NCI-H1694 treated with DMSO at 0.1 percent for 48 hours (cell line): ENCODE measurements at regions not wholly inside any gene's neighbourhood (a gene's known extent, or its start where the extent isn't known, plus 50 kb on each side); places are given as distances from the start of the nearest gene placed in this dataset.
"Not testable (repeated sequence)": the region's sequence is repeated elsewhere in the genome, so short reads cannot be mapped to it uniquely, and the experiment has no call there.

Source experiments
- DNase-seq: peaks from one replicate; lab custom pipeline; 2025; lab: John Stamatoyannopoulos, UW

DNA sequence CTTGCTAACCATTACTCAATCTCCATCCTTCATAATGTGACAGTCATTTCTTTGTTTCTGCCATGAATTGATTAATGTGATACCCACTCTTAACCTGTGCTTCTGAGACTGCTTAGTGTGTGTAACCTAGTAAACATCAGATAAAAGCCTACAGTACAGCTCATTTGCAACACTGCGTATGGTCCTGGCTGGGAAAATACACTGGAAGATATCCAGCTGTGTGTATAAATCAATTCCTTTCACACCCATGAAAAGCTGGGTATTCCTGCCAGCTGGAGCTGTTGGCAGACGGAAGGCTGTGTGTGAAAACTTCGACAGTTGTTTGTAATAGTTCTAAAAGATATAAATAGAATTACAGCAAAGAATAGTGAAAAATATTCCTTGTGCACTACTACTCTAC is 509.2 kb downstream of the FRK start:
- DNase-seq = peak; percentile 83

- DNase-seq = no peak
Observed at GRCh38 chr6:115545672-115545986, 515.1 kb downstream of the FRK start.

DNA sequence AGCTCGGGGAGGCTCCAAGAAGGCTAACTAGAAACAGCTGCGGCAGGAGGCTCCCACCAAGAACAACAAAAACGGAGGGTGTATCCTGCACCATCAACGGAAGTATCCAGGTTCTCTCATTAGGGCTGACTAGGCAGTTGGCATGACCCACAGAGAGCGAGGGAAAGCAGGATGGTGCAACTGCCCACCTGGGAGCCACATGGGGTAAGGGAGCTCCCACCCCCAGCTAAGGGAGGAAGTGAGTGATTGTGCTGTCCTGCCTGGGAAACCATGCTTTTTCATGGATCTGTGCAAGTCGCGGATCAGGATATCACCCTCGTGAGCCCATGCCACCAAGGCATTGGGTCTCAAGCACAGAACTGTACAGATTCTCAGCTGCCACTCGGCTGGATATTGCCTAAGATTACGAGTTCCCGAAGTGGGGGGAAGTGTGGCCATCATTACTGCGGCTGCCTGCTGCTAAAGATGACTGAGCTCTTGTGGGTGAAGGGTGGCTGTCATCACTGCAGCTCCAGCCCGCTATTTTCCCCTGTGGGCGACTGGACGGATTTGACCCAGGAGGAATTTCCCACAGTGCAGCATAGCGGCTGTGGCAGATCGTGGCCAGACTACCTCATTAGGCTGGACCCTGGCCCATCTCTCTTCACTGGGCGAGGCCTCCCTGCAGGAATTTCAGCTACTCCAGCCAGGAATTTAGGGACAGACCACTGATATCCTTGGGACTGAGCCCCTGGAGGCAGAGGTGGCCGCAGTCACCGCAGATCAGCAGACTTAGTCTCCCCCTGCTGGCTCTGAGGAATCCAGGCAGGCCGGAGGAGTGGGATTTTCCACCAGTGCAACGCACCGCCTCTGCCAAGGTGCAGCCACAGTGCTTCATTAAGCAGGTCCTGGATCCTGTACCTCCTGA is 515.7 kb downstream of the FRK start:
- no peak for DNase-seq

DNA sequence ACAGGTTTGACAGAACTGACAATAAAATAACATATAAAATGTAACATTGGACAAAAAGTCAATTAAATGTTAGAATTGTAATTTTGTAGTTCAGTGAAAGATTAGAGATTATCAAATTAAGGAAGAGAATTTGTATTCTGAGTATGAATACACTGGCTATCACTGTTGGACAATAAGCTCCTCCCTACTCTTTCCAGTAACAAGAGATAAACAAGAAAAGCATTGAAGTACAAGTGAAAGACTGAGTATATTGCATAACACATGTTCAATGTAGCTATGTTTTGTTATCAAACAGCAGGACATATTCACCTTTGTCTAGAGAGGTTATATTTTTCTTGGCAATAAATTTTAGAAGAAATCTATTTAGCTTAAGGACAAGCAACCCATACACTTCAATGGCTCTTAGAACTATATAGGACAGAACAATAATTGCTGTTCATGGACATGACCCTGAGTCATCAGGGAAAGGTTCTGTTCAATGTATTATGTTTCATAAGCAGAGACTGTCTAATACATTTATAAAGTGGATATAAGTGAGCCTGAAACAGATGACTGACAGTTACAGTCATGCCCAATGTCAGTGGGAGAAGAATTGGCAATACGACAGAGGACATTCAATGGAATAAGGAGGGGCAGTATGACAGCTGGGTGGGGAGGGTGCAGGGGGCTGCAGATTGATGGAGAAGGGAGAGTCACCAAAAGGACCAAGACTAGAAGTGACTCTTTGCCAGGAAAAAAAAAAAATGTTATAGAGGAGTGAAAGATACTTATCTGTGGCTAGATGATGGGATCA is 520.4 kb downstream of the FRK start:
- DNase-seq = no peak

GRCh38 chr6:115539531-115539930 is 521.2 kb downstream of the FRK start:
- DNase-seq = no peak

DNA sequence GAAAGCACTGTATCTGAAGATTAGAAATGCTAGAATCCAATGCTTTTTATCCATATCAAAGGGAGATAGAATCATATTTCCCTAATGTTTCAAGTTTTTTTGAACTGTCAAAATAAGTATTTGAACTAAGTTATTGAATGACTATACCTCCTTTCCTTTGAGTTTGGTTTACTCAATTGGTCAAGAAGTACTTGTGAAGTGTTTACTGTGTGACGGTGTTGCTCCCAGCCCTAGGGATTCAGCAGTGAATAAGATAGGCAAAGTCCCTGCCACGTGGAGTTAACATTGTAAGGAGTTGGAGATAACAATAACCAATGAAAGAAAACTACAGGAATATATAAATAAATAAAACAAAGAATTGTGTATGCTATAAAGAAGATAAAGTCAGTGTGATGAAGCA is 535.9 kb downstream of the FRK start:
- no peak for DNase-seq

GRCh38 chr6:115521747-115522146 is 538.9 kb downstream of the FRK start:
- DNase-seq = not testable (repeated sequence)

GRCh38 chr6:115514656-115515055 is 546.0 kb downstream of the FRK start:
- no peak for DNase-seq

- no peak for DNase-seq
Observed at GRCh38 chr6:115512923-115513322, 547.8 kb downstream of the FRK start.

DNA sequence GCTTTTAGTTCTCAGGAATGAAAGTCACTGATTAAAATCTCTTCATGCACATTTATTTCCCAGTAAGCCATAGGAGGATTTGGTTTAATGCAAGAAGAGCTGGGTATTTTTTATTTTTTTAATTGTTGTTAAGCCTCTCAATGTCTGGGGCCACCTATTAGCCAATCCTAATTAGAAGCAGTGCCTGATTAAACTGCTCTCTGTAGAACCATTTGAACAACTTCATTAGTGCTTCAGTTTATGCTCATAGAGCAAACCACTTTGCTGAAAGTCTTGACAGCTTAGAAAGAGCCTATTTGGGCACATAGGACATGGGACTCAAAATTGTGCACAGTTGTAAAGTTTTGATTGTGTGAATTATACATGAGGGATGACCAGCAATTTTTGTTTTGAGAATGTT is 548.9 kb downstream of the FRK start:
- no peak for DNase-seq

- not testable (repeated sequence) for DNase-seq
Observed at GRCh38 chr6:115502432-115502831, 558.3 kb downstream of the FRK start.

GRCh38 chr6:115495184-115495583 is 565.5 kb downstream of the FRK start:
- DNase-seq = no peak

DNA sequence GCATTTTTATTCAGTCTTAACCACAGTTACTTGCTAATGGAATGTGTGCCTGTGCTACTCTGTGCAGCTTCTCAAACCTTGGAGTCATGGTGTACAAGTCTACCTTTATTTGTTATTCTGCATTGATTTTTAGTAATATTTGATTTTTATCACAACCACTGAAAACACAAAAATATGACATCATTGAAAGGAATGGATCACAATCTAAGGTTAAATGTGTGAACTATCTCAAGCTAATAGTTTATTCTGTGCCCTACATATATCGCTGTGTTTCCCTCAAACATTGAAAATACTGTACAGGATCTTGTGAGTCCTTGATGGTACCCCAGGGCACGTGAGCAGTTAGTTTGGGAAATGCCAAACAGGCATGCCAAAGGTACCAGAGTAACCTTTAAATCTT is 573.4 kb downstream of the FRK start:
- DNase-seq = no peak

DNA sequence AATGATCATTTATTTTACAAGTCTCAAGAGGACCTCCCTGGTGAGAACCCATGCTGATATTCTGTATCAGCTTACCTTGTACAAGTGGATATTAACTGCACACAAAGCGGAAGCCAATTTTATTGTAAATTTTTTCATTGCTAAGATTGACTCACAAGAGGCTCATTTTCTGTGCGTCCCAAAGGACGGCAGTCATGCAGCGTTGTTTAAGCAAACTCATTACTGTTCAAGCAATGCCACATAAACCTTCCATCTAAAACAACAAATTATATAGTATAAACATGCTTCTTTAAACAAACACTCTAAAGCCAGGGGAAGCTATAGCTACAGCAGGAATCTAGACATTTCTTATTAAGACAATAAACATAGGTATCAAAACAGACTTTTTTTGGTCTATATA is 575.3 kb downstream of the FRK start:
- DNase-seq = no peak

- not testable (repeated sequence) for DNase-seq
Observed at GRCh38 chr6:115480543-115480942, 580.1 kb downstream of the FRK start.

GRCh38 chr6:115474443-115475041 is 586.1 kb downstream of the FRK start:
- no peak for DNase-seq

DNA sequence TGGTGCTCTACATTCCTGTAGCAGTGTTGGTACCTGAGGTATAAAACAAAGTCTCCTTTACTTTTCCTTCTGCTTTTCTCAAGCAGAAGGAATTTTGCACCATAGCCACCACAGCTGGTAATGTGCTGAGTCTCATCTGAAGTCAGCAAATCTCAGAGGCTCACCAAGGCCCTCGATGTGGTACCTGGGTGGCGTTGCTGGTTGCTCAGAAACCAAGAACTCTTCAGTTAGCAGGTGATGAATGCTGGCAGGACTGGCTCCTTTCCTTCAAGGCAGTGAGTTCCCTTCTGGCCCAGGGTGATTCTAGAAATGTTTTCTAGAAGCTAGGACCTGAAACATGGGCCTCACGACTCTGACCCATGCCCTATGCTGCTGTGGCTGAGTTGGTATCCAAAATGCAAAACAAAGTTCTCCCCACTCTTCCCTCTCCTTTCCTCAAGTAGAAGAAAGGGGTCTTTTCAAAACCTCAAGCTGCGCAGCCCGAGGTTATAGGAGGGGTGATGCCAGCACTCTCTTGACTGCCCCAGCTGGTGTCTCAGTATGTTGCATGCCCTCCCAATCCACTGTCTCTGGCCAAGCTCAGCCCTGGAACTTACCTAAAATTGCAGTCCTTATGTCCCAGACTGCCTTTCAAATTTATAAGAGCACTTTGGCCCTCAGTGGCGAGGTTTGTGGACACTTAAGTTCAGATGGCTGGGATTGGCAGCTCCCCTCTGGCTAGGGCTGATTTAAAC is 592.3 kb downstream of the FRK start:
- DNase-seq = no peak

GRCh38 chr6:115467726-115468125 is 593.0 kb downstream of the FRK start:
- DNase-seq = no peak

DNA sequence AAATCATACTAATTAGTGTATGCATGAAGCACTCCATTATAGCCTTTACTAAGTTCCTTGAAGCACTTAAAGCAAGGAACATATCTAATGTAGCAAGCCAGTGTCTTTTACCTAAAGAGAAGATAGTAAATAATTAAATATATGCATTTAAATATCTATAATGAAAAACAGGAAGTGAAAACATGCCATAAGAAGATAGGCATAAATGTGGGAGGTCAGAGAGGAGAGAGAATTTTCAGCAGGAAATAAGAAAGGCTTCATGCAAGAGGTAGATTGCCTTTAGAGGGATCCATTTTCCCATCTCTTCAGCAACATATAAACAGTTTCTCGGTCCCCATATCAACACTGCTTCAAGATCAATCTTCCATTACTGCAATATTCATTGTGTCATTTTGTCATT is 599.8 kb downstream of the FRK start:
- no peak for DNase-seq

DNA sequence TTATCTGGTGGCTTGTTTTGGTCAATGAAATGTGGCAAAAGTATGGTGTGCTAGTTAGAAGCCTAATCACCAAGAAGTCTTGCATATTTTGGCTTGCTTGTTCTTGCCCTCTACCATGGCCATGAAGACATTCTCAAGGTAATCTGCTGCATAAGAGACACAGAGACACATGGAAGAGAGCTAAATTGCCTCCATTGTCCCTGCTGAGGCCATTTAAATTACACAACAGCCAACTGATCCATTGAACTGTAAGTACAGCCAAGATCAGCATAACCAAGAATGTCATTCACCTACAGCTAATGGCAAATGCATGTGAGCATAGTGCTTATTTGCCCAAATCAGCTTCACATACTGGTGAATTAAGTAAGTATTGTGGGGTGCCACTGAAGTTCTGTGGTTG is 603.8 kb downstream of the FRK start:
- DNase-seq = no peak

DNA sequence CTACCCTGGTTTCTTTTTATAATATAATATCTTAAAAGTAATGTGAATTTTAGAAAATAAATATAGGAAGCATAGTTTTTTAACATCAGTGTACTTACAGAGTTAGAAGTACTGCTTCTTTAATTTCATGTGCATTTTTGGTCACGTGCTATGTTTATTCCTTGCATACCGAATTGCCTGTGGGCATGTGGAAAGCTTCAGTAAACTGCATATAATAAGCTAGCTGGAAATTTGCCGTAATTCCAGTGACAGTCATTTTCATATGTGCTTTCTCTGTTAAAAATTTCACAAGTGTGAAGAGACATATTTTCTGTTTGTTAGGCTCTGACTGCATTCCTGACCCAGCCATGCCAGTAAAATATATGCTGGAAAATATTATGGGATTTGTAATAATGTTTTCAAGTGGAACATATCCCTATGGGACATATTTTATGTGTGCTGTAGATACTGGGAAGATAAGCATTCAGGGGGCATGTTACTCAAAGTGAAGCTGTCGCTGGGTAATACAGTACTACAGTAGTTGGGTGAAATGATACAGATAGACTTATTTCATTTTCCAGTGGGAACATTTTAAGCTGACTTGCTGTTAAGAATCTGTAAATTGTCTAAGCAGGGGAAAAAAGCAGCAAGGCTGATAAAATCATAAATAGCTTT is 616.7 kb downstream of the FRK start:
- DNase-seq = no peak

GRCh38 chr6:115442323-115442722 is 618.4 kb downstream of the FRK start:
- DNase-seq = no peak
